ENCODE measurements at regions not wholly inside any gene's neighbourhood (a gene's known extent, or its start where the extent isn't known, plus 50 kb on each side); places are given as distances from the start of the nearest gene placed in this dataset.

DNA sequence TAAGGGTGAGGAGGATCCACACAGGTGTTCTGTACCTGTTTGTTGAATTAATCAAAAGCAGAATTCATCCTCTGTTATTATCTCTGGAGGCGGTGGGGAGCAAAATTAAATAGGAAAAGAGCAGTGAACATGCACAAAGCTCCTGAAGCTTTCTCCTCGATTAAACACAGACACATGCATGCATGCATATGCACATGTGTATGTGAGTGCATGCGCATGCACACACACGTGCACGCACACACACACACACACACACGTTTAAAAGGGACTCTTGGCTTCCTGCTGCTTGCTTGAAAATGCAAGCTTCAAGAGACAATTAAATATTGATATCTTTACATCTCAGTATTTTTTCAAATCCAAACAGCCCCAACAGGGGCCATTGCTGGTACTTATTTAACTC is 462.1 kb downstream of the BUD13 start:
- no peak for TF ChIP-seq POLR2A (IDR thresholded peaks at IDR 0.05)
- TF ChIP-seq, protein P1, sequence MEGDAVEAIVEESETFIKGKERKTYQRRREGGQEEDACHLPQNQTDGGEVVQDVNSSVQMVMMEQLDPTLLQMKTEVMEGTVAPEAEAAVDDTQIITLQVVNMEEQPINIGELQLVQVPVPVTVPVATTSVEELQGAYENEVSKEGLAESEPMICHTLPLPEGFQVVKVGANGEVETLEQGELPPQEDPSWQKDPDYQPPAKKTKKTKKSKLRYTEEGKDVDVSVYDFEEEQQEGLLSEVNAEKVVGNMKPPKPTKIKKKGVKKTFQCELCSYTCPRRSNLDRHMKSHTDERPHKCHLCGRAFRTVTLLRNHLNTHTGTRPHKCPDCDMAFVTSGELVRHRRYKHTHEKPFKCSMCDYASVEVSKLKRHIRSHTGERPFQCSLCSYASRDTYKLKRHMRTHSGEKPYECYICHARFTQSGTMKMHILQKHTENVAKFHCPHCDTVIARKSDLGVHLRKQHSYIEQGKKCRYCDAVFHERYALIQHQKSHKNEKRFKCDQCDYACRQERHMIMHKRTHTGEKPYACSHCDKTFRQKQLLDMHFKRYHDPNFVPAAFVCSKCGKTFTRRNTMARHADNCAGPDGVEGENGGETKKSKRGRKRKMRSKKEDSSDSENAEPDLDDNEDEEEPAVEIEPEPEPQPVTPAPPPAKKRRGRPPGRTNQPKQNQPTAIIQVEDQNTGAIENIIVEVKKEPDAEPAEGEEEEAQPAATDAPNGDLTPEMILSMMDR (IDR thresholded peaks at IDR 0.05): no peak
